Liver (tissue), 8 donors: ENCODE measurements at regions not wholly inside any gene's neighbourhood (a gene's known extent, or its start where the extent isn't known, plus 50 kb on each side); places are given as distances from the start of the nearest gene placed in this dataset.

Source experiments
- DNase-seq: peaks from one replicate; pipeline ENCODE4 v3.0.0-alpha.2; 2017; ENCODE audit warnings: low spot score
- H3K27ac ChIP-seq, 2 donors: one replicate each; pipeline ENCODE4 v1.7.0; 2013; ENCODE audit warnings: inconsistent platforms in 2 of 2, low read length in 2 of 2, control low read depth in 1 of 2, low read depth in 1 of 2, mild to moderate bottlenecking in 1 of 2
- H3K27me3 ChIP-seq, 4 donors: one replicate each; pipeline versions ENCODE4 v1.6.1 to v1.7.0; 2013; ENCODE audit warnings: low read length in 3 of 4, inconsistent platforms in 1 of 4, mild to moderate bottlenecking in 1 of 4, moderate library complexity in 1 of 4; ENCODE audit not compliant: control insufficient read depth in 4 of 4, insufficient read depth in 4 of 4
- H3K36me3 ChIP-seq, 4 donors: one replicate each; pipeline versions ENCODE4 v1.6.1 to v1.7.0; 2013; ENCODE audit warnings: low read length in 3 of 4, mild to moderate bottlenecking in 3 of 4, low read depth in 1 of 4, moderate library complexity in 1 of 4; ENCODE audit not compliant: control insufficient read depth in 4 of 4, insufficient read depth in 3 of 4
- H3K4me1 ChIP-seq, 4 donors: one replicate each; pipeline versions ENCODE4 v1.6.1 to v1.7.0; 2013; ENCODE audit warnings: low read length in 3 of 4, mild to moderate bottlenecking in 3 of 4, moderate library complexity in 1 of 4; ENCODE audit not compliant: control insufficient read depth in 4 of 4, insufficient read depth in 4 of 4
- H3K4me3 ChIP-seq, 3 donors: one replicate each; pipeline versions ENCODE4 v1.6.1 to v1.7.0; 2013; ENCODE audit warnings: low read length in 3 of 3, control low read depth in 1 of 3, low read depth in 1 of 3, mild to moderate bottlenecking in 1 of 3
- H3K9ac ChIP-seq, 2 donors: one replicate each; pipeline ENCODE4 v1.7.0; 2013; ENCODE audit warnings: low read length in 2 of 2, mild to moderate bottlenecking in 2 of 2, moderate library complexity in 2 of 2, control low read depth in 1 of 2, low read depth in 1 of 2
- H3K9me3 ChIP-seq, 4 donors: one replicate each; pipeline versions ENCODE4 v1.6.1 to v1.7.0; 2013; ENCODE audit warnings: low read length in 3 of 4; ENCODE audit not compliant: control insufficient read depth in 4 of 4
- EGR1 ChIP-seq, 2 donors: IDR thresholded peaks; 2 replicates each; pipeline ENCODE4 v1.6.1; 2016 to 2018; ENCODE audit warnings: antibody characterized with exemption in 2 of 2, low read depth in 2 of 2
- FOXA1 ChIP-seq: IDR thresholded peaks from 2 replicates; pipeline ENCODE4 v1.6.1; 2016; ENCODE audit warnings: antibody characterized with exemption
- FOXA2 ChIP-seq: IDR thresholded peaks from 2 replicates; pipeline ENCODE4 v1.6.1; 2016; ENCODE audit warnings: antibody characterized with exemption
- GABPA ChIP-seq, 2 donors: IDR thresholded peaks in 1 of 2; conservative IDR thresholded peaks in 1 of 2; 2 replicates each; pipeline ENCODE4 v1.6.1; 2016; ENCODE audit warnings: antibody characterized with exemption in 2 of 2, mild to moderate bottlenecking in 1 of 2, moderate library complexity in 1 of 2
- HNF4A ChIP-seq, 2 donors: conservative IDR thresholded peaks; 2 replicates each; pipeline ENCODE4 v1.6.1; 2016; ENCODE audit warnings: antibody characterized with exemption in 2 of 2, mild to moderate bottlenecking in 2 of 2
- HNF4G ChIP-seq: IDR thresholded peaks from 2 replicates; pipeline ENCODE4 v1.6.1; 2016; ENCODE audit warnings: antibody characterized with exemption
- JUND ChIP-seq, 2 donors: IDR thresholded peaks; 2 replicates each; pipeline ENCODE4 v1.6.1; 2016; ENCODE audit warnings: antibody characterized with exemption in 2 of 2
- NR2F2 ChIP-seq: IDR thresholded peaks from 2 replicates; pipeline ENCODE4 v1.6.1; 2016; ENCODE audit warnings: antibody characterized with exemption
- RAD21 ChIP-seq, 2 donors: IDR thresholded peaks; 2 replicates each; pipeline ENCODE4 v1.6.1; 2016; ENCODE audit warnings: antibody characterized with exemption in 2 of 2, mild to moderate bottlenecking in 2 of 2
- RXRA ChIP-seq, 2 donors: IDR thresholded peaks; 2 replicates each; pipeline ENCODE4 v1.6.1; 2017 to 2018; ENCODE audit warnings: antibody characterized with exemption in 2 of 2, mild to moderate bottlenecking in 1 of 2
- SP1 ChIP-seq: IDR thresholded peaks from 2 replicates; pipeline ENCODE4 v1.6.1; 2018; ENCODE audit warnings: antibody characterized with exemption, mild to moderate bottlenecking
- TAF1 ChIP-seq: conservative IDR thresholded peaks from 2 replicates; pipeline ENCODE4 v1.6.1; 2016; ENCODE audit warnings: antibody characterized with exemption, mild to moderate bottlenecking
- YY1 ChIP-seq: IDR thresholded peaks from 2 replicates; pipeline ENCODE4 v1.6.1; 2016; ENCODE audit warnings: antibody characterized with exemption, mild to moderate bottlenecking
- WGBS: extraction: QIAGEN DNeasy Blood & Tissue Kit; methylation state at CpG from one replicate; pipeline ENCODE4 v1.1.7; 2013; 5-methylcytosine and 5-hydroxymethylcytosine counted together
- TF ChIP-seq, protein P1 (sequence below): IDR thresholded peaks from 2 replicates; pipeline ENCODE4 v1.6.1; 2016; ENCODE audit warnings: antibody characterized with exemption, mild to moderate bottlenecking
- TF ChIP-seq, protein P2 (sequence below): IDR thresholded peaks from 2 replicates; pipeline ENCODE4 v1.6.1; 2016; ENCODE audit warnings: antibody characterized with exemption
- TF ChIP-seq, protein P3 (sequence below): fragments of 150-350 bp; IDR thresholded peaks from 2 replicates; pipeline ENCODE4 v1.5.1; 2017; ENCODE audit warnings: improper control_type of control experiment, low read depth, low read length; ENCODE audit not compliant: missing input control
- TF ChIP-seq, protein P4 (sequence below): IDR thresholded peaks from 2 replicates; pipeline ENCODE4 v1.6.1; 2016; ENCODE audit warnings: antibody characterized with exemption
- TF ChIP-seq, protein P5 (sequence below): IDR thresholded peaks from 2 replicates; pipeline ENCODE4 v1.6.1; 2016; ENCODE audit warnings: antibody characterized with exemption
- donor health status: healthy.
- donor health status: healthy.
- donor health status: healthy.
- donor health status: healthy.
- donor health status: healthy.

DNA sequence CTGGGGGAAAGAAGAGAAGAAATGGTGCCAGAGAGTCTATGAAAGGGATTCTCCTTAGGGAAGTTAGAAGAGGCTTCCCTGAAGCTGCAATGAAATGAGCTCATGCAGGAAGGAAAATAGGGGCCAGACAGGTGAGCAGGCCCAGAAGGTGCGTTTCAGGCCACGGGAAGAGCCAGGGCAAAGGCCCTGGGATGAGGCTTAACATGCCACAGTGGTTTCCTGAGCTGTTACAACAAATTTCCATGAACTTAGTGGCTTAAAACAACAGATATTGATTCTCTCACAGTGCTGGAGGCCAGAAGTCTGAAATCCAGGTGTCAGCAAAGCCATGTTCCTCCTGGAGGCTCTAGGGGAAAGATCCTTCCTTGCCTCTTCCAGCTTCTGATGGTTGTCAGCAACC is 167.9 kb downstream of the TFAP2C start:
- Histone ChIP-seq H3K36me3 (no peaks in the 10 kb centered on the region), H3K4me3 (no peak overlapping the region), H3K9me3 (no peaks in the 10 kb centered on the region), H3K27ac (peak overlapping the region; percentile 69 to 82), H3K4me1 (peaks cover 7 to 36% (median 29%) of the 10 kb centered on the region in 4 donors), H3K27me3 (no peaks in the 10 kb centered on the region), H3K9ac (no peak overlapping the region)
- no peak for DNase-seq
- 22% methylated on average over 2 of the region's 2 CpGs for WGBS
- peak in 1 of 2 donors; percentile 94 for TF ChIP-seq EGR1 (IDR thresholded peaks at IDR 0.05; ENCODE audit: low read depth in 2 of 2)
- TF ChIP-seq, protein P1, sequence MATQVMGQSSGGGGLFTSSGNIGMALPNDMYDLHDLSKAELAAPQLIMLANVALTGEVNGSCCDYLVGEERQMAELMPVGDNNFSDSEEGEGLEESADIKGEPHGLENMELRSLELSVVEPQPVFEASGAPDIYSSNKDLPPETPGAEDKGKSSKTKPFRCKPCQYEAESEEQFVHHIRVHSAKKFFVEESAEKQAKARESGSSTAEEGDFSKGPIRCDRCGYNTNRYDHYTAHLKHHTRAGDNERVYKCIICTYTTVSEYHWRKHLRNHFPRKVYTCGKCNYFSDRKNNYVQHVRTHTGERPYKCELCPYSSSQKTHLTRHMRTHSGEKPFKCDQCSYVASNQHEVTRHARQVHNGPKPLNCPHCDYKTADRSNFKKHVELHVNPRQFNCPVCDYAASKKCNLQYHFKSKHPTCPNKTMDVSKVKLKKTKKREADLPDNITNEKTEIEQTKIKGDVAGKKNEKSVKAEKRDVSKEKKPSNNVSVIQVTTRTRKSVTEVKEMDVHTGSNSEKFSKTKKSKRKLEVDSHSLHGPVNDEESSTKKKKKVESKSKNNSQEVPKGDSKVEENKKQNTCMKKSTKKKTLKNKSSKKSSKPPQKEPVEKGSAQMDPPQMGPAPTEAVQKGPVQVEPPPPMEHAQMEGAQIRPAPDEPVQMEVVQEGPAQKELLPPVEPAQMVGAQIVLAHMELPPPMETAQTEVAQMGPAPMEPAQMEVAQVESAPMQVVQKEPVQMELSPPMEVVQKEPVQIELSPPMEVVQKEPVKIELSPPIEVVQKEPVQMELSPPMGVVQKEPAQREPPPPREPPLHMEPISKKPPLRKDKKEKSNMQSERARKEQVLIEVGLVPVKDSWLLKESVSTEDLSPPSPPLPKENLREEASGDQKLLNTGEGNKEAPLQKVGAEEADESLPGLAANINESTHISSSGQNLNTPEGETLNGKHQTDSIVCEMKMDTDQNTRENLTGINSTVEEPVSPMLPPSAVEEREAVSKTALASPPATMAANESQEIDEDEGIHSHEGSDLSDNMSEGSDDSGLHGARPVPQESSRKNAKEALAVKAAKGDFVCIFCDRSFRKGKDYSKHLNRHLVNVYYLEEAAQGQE = peak; percentile 39
- peak; percentile 37 to 93 for TF ChIP-seq JUND (IDR thresholded peaks at IDR 0.05)
- TF ChIP-seq, protein P2, sequence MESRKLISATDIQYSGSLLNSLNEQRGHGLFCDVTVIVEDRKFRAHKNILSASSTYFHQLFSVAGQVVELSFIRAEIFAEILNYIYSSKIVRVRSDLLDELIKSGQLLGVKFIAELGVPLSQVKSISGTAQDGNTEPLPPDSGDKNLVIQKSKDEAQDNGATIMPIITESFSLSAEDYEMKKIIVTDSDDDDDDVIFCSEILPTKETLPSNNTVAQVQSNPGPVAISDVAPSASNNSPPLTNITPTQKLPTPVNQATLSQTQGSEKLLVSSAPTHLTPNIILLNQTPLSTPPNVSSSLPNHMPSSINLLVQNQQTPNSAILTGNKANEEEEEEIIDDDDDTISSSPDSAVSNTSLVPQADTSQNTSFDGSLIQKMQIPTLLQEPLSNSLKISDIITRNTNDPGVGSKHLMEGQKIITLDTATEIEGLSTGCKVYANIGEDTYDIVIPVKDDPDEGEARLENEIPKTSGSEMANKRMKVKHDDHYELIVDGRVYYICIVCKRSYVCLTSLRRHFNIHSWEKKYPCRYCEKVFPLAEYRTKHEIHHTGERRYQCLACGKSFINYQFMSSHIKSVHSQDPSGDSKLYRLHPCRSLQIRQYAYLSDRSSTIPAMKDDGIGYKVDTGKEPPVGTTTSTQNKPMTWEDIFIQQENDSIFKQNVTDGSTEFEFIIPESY = peak; percentile 67
- TF ChIP-seq RXRA (IDR thresholded peaks at IDR 0.05) = peak; percentile 93 to 97
- no peak for TF ChIP-seq HNF4G
- TF ChIP-seq TAF1 = no peak
- no peak for TF ChIP-seq GABPA (IDR thresholded peaks at IDR 0.05 in 1 of 2, conservative IDR thresholded peaks at IDR 0.05 in 1 of 2)
- TF ChIP-seq NR2F2 = no peak
- peak; percentile 80 for TF ChIP-seq SP1
- TF ChIP-seq, protein P3, sequence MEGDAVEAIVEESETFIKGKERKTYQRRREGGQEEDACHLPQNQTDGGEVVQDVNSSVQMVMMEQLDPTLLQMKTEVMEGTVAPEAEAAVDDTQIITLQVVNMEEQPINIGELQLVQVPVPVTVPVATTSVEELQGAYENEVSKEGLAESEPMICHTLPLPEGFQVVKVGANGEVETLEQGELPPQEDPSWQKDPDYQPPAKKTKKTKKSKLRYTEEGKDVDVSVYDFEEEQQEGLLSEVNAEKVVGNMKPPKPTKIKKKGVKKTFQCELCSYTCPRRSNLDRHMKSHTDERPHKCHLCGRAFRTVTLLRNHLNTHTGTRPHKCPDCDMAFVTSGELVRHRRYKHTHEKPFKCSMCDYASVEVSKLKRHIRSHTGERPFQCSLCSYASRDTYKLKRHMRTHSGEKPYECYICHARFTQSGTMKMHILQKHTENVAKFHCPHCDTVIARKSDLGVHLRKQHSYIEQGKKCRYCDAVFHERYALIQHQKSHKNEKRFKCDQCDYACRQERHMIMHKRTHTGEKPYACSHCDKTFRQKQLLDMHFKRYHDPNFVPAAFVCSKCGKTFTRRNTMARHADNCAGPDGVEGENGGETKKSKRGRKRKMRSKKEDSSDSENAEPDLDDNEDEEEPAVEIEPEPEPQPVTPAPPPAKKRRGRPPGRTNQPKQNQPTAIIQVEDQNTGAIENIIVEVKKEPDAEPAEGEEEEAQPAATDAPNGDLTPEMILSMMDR = no peak
- TF ChIP-seq FOXA2 = peak; percentile 52
- TF ChIP-seq YY1 = peak; percentile 47
- TF ChIP-seq, protein P4, sequence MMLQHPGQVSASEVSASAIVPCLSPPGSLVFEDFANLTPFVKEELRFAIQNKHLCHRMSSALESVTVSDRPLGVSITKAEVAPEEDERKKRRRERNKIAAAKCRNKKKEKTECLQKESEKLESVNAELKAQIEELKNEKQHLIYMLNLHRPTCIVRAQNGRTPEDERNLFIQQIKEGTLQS = no peak
- peak; percentile 14 to 15 for TF ChIP-seq RAD21 (IDR thresholded peaks at IDR 0.05)
- TF ChIP-seq FOXA1 = peak; percentile 12
- TF ChIP-seq, protein P5, sequence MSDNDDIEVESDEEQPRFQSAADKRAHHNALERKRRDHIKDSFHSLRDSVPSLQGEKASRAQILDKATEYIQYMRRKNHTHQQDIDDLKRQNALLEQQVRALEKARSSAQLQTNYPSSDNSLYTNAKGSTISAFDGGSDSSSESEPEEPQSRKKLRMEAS = peak; percentile 96
- peak; percentile 72 to 86 for TF ChIP-seq HNF4A (conservative IDR thresholded peaks at IDR 0.05)
